HEK293 (cell line): ENCODE measurements at regions not wholly inside any gene's neighbourhood (a gene's known extent, or its start where the extent isn't known, plus 50 kb on each side); places are given as distances from the start of the nearest gene placed in this dataset.

Source experiments
- CTCF ChIA-PET: fragments of 350-600 bp; formaldehyde crosslinking; extraction: SDS; loops from one replicate; lab custom pipeline; 2021; ENCODE audit warnings: antibody characterized with exemption; lab: Yijun Ruan, JAX
- POLR2A ChIA-PET: fragments of 300-600 bp; formaldehyde crosslinking; extraction: SDS; loops from one replicate; lab custom pipeline; 2020; ENCODE audit warnings: antibody characterized with exemption, inconsistent platforms; lab: Yijun Ruan, JAX
- H3K27ac ChIP-seq: fragments of 200-500 bp; sonication (Bioruptor generic); 2 replicates; pipeline ENCODE4 v1.5.1; 2014; ENCODE audit warnings: low read depth, low read length, control low read depth, inconsistent platforms; ENCODE audit errors: extremely low read depth
- H3K36me3 ChIP-seq, 2 experiments: fragments of 200-500 bp in 1 of 2; sonication (Bioruptor generic) in 1 of 2; 1 replicate in 1 of 2; 2 replicates in 1 of 2; pipeline ENCODE4 v1.5.1; 2014 to 2017; ENCODE audit warnings: inconsistent platforms in 2 of 2, low read length in 2 of 2; ENCODE audit not compliant: control insufficient read depth in 2 of 2, insufficient read depth in 1 of 2
- H3K4me1 ChIP-seq: fragments of 200-500 bp; sonication (Bioruptor generic); 2 replicates; pipeline ENCODE4 v1.5.1; 2014; ENCODE audit warnings: mild to moderate bottlenecking, low read length, inconsistent platforms; ENCODE audit not compliant: control insufficient read depth, insufficient read depth
- H3K4me3 ChIP-seq: 2 replicates; pipeline ENCODE4 v1.5.1; 2011; ENCODE audit warnings: low read depth, mild to moderate bottlenecking, control low read depth, low read length, moderate library complexity
- H3K9me3 ChIP-seq: fragments of 200-500 bp; sonication (Bioruptor generic); 2 replicates; pipeline ENCODE4 v1.5.1; 2014; ENCODE audit warnings: low read depth, low read length, inconsistent platforms; ENCODE audit not compliant: control insufficient read depth, insufficient read depth
- FEZF1 ChIP-seq: fragments of 450-650 bp; formaldehyde crosslinking; IDR thresholded peaks from 2 replicates; pipeline ENCODE4 v1.5.1; 2016; ENCODE audit warnings: missing biosample characterization, missing genetic modification characterization
- GLIS1 ChIP-seq: fragments of 450-650 bp; formaldehyde crosslinking; IDR thresholded peaks from 2 replicates; pipeline ENCODE4 v1.5.1; 2016; ENCODE audit warnings: missing biosample characterization, missing genetic modification characterization
- IKZF3 ChIP-seq: fragments of 450-650 bp; IDR thresholded peaks from 2 replicates; pipeline ENCODE4 v1.5.0; 2018; ENCODE audit warnings: missing biosample characterization, mild to moderate bottlenecking, missing genetic modification characterization, moderate library complexity
- INSM2 ChIP-seq: fragments of 450-650 bp; formaldehyde crosslinking; IDR thresholded peaks from 2 replicates; pipeline ENCODE4 v1.5.1; 2016; ENCODE audit warnings: missing biosample characterization, missing genetic modification characterization
- KLF7 ChIP-seq: fragments of 450-650 bp; formaldehyde crosslinking; IDR thresholded peaks from 2 replicates; pipeline ENCODE4 v1.5.1; 2016; ENCODE audit warnings: missing biosample characterization, missing genetic modification characterization, borderline replicate concordance
- MZF1 ChIP-seq: fragments of 450-650 bp; formaldehyde crosslinking; IDR thresholded peaks from 2 replicates; pipeline ENCODE4 v1.5.1; 2017; ENCODE audit warnings: missing biosample characterization, missing genetic modification characterization, borderline replicate concordance
- REST ChIP-seq: fragments of 450-650 bp; formaldehyde crosslinking; IDR thresholded peaks from 2 replicates; pipeline ENCODE4 v1.5.1; 2016; ENCODE audit warnings: missing biosample characterization, missing genetic modification characterization
- TRIM28 ChIP-seq: IDR thresholded peaks from 2 replicates; pipeline ENCODE4 v1.6.1; 2011; ENCODE audit warnings: low read length, control low read depth, borderline replicate concordance
- ZBTB48 ChIP-seq: fragments of 450-650 bp; formaldehyde crosslinking; IDR thresholded peaks from 2 replicates; pipeline ENCODE4 v1.5.1; 2016; ENCODE audit warnings: missing biosample characterization, missing genetic modification characterization
- ZBTB49 ChIP-seq: fragments of 450-650 bp; formaldehyde crosslinking; IDR thresholded peaks from 2 replicates; pipeline ENCODE4 v1.5.1; 2016; ENCODE audit warnings: missing biosample characterization, missing genetic modification characterization, low read depth
- ZFP69B ChIP-seq: fragments of 450-650 bp; formaldehyde crosslinking; IDR thresholded peaks from 2 replicates; pipeline ENCODE4 v1.5.1; 2016; ENCODE audit warnings: missing biosample characterization, missing genetic modification characterization
- ZNF140 ChIP-seq: fragments of 450-650 bp; formaldehyde crosslinking; IDR thresholded peaks from 2 replicates; pipeline ENCODE4 v1.5.1; 2016; ENCODE audit warnings: missing biosample characterization, missing genetic modification characterization
- ZNF239 ChIP-seq: fragments of 450-650 bp; formaldehyde crosslinking; IDR thresholded peaks from 2 replicates; pipeline ENCODE4 v1.5.1; 2016; ENCODE audit warnings: missing biosample characterization, missing genetic modification characterization
- ZNF335 ChIP-seq: fragments of 450-650 bp; formaldehyde crosslinking; conservative IDR thresholded peaks from 2 replicates; pipeline ENCODE4 v1.5.1; 2016; ENCODE audit warnings: missing biosample characterization, missing genetic modification characterization
- ZNF391 ChIP-seq: fragments of 450-650 bp; formaldehyde crosslinking; IDR thresholded peaks from 2 replicates; pipeline ENCODE4 v1.5.1; 2016; ENCODE audit warnings: low read depth, missing biosample characterization, missing genetic modification characterization, borderline replicate concordance
- ZNF518A ChIP-seq: fragments of 450-650 bp; formaldehyde crosslinking; conservative IDR thresholded peaks from 2 replicates; pipeline ENCODE4 v1.5.1; 2016; ENCODE audit warnings: low read depth, missing biosample characterization, missing genetic modification characterization
- ZNF548 ChIP-seq: fragments of 450-650 bp; formaldehyde crosslinking; IDR thresholded peaks from 2 replicates; pipeline ENCODE4 v1.5.1; 2016; ENCODE audit warnings: missing biosample characterization, missing genetic modification characterization
- ZNF777 ChIP-seq: fragments of 450-650 bp; formaldehyde crosslinking; IDR thresholded peaks from 2 replicates; pipeline ENCODE4 v1.5.1; 2017; ENCODE audit warnings: missing biosample characterization, missing genetic modification characterization, borderline replicate concordance
- ZSCAN23 ChIP-seq: fragments of 450-650 bp; formaldehyde crosslinking; IDR thresholded peaks from 2 replicates; pipeline ENCODE4 v1.5.1; 2016; ENCODE audit warnings: missing biosample characterization, missing genetic modification characterization
- ZSCAN30 ChIP-seq: fragments of 450-650 bp; IDR thresholded peaks from 2 replicates; pipeline ENCODE4 v1.5.1; 2018; ENCODE audit warnings: missing biosample characterization, mild to moderate bottlenecking, missing genetic modification characterization, moderate library complexity

- TF ChIP-seq ZNF518A (no peak), REST (tag by site-specific recombination) (no peak)
These were observed 164.9 kb upstream of the SEMA6A start (continued) for GRCh38 chr5:116739571-116739970.

GRCh38 chr5:116738615-116739261, 164.1 kb upstream of the SEMA6A start:
- H3K4me3 ChIP-seq = no peak overlapping the region
- POLR2A ChIA-PET = no interaction called here
- no peak for TF ChIP-seq ZNF391 (tag by site-specific recombination)
- TF ChIP-seq ZNF335 = 0 out of 2 replicates have a peak, but pooled peaks have one; percentile 21
- H3K4me1 ChIP-seq = peaks cover 4% of the 10 kb centered on the region; the same call in 1 of the 2 replicates
- no peaks in the 10 kb centered on the region for H3K36me3 ChIP-seq
- CTCF ChIA-PET = interaction anchor here (0.7 kb wide), 1 partner anchor 1147 kb away, joined by 3 read pairs; no protein-coding TSS in a partner anchor
- H3K9me3 ChIP-seq = no peaks in the 10 kb centered on the region
- no peak overlapping the region for H3K27ac ChIP-seq

GRCh38 chr5:116738239-116738614, 163.6 kb upstream of the SEMA6A start:
- CTCF ChIA-PET = interaction anchor here (0.6 to 0.7 kb wide), 2 partner anchors 14 to 1146 kb away, joined by 3 to 4 read pairs; no protein-coding TSS in a partner anchor
- TF ChIP-seq TRIM28 = no peak
- TF ChIP-seq MZF1 (tag by site-specific recombination) = peak; percentile 57; the same call in 1 of the 2 replicates
- TF ChIP-seq ZSCAN23 (tag by site-specific recombination) = no peak
- TF ChIP-seq ZSCAN30 = 0 out of 2 replicates have a peak, but pooled peaks have one; percentile 32
- TF ChIP-seq ZNF777 (tag by site-specific recombination) = no peak
- TF ChIP-seq ZNF140 = no peak
- TF ChIP-seq ZBTB49 (tag by site-specific recombination) = no peak
- no peak for TF ChIP-seq INSM2
- TF ChIP-seq KLF7 (tag by site-specific recombination) = no peak
- no peak for TF ChIP-seq ZNF239 (tag by site-specific recombination)
- peak; percentile 16; the same call in 1 of the 2 replicates for TF ChIP-seq ZBTB48 (tag by site-specific recombination)
- TF ChIP-seq ZNF548 (tag by site-specific recombination) = no peak
- TF ChIP-seq IKZF3 (tag by site-specific recombination) = no peak
- peak; percentile 59 for TF ChIP-seq FEZF1 (tag by site-specific recombination)
- TF ChIP-seq GLIS1 (tag by site-specific recombination) = peak; percentile 37; the same call in 1 of the 2 replicates
- no peak for TF ChIP-seq ZFP69B (tag by site-specific recombination)

More at GRCh38 chr5:116738239-116738614, 163.6 kb upstream of the SEMA6A start:
- H3K27ac ChIP-seq = no peak overlapping the region
- H3K4me3 ChIP-seq = no peak overlapping the region
- H3K4me1 ChIP-seq = peaks cover 4% of the 10 kb centered on the region; the same call in 1 of the 2 replicates
- POLR2A ChIA-PET = no interaction called here
- H3K9me3 ChIP-seq = no peaks in the 10 kb centered on the region
- H3K36me3 ChIP-seq = no peaks in the 10 kb centered on the region
